HL-60 (cell line): ENCODE measurements at regions not wholly inside any gene's neighbourhood (a gene's known extent, or its start where the extent isn't known, plus 50 kb on each side); places are given as distances from the start of the nearest gene placed in this dataset.

ENCODE experiments used
- DNase-seq, 2 experiments: peaks; one replicate each; pipeline ENCODE4 v3.0.0-alpha.2; 2010 to 2020; ENCODE audit warnings: low read depth in 1 of 2, low spot score in 1 of 2
- H3K27ac ChIP-seq: fragments of 250-450 bp; sonication (Bioruptor Pico); replicated peaks from 2 replicates; pipeline ENCODE4 v1.5.1; 2020; ENCODE audit warnings: mild to moderate bottlenecking, moderate library complexity
- H3K27me3 ChIP-seq: fragments of 250-450 bp; sonication (Bioruptor Pico); 2 replicates; pipeline ENCODE4 v1.5.1; 2021; ENCODE audit warnings: mild to moderate bottlenecking, moderate library complexity; ENCODE audit not compliant: insufficient read depth, poor library complexity, severe bottlenecking
- H3K4me3 ChIP-seq: replicated peaks from 2 replicates; pipeline ENCODE4 v1.5.1; 2011; ENCODE audit warnings: mild to moderate bottlenecking, control low read depth, low read length; ENCODE audit not compliant: insufficient read depth
- CTCF ChIP-seq: IDR thresholded peaks from one replicate; pipeline ENCODE4 v1.5.1; 2011; ENCODE audit warnings: low read length, control low read depth, inconsistent platforms; ENCODE audit not compliant: insufficient read depth
- GABPA ChIP-seq: IDR thresholded peaks from 2 replicates; pipeline ENCODE4 v1.6.1; 2012; ENCODE audit warnings: low read depth
- POLR2AphosphoS5 ChIP-seq: IDR thresholded peaks from 2 replicates; pipeline ENCODE4 v1.6.1; 2012; ENCODE audit warnings: low read depth
- REST ChIP-seq: IDR thresholded peaks from 2 replicates; pipeline ENCODE4 v1.6.1; 2012; ENCODE audit warnings: low read depth; ENCODE audit not compliant: insufficient replicate concordance
- SPI1 ChIP-seq: IDR thresholded peaks from 2 replicates; pipeline ENCODE4 v1.6.1; 2012; ENCODE audit warnings: low read depth, mild to moderate bottlenecking, borderline replicate concordance

GRCh38 chrX:5431823-5432222 is 796.8 kb downstream of the NLGN4X start:
- no peak for DNase-seq
- Histone ChIP-seq H3K27me3 (no peaks in the 10 kb centered on the region), H3K27ac (no peak overlapping the region), H3K4me3 (no peak overlapping the region)
- TF ChIP-seq CTCF, result no peak
- TF ChIP-seq POLR2AphosphoS5, result no peak
- no peak for TF ChIP-seq REST
- no peak for TF ChIP-seq SPI1
- TF ChIP-seq GABPA, result no peak

GRCh38 chrX:5425119-5425518 is 803.5 kb downstream of the NLGN4X start:
- TF ChIP-seq GABPA (no peak), CTCF (no peak), POLR2AphosphoS5 (no peak), REST (no peak), SPI1 (no peak)
- no peak for DNase-seq
- Histone ChIP-seq H3K4me3 (no peak overlapping the region), H3K27ac (no peak overlapping the region), H3K27me3 (no peaks in the 10 kb centered on the region)

GRCh38 chrX:5417381-5417780 is 811.3 kb downstream of the NLGN4X start:
- DNase-seq, result no peak
- H3K27ac ChIP-seq, result no peak overlapping the region
- H3K4me3 ChIP-seq, result no peak overlapping the region
- H3K27me3 ChIP-seq, result no peaks in the 10 kb centered on the region
- TF ChIP-seq SPI1 (no peak), REST (no peak), CTCF (no peak), GABPA (no peak), POLR2AphosphoS5 (no peak)
